Mesendoderm (in vitro differentiated cells): ENCODE measurements at regions not wholly inside any gene's neighbourhood (a gene's known extent, or its start where the extent isn't known, plus 50 kb on each side); places are given as distances from the start of the nearest gene placed in this dataset.

Experiments
- DNase-seq: peaks from one replicate; pipeline ENCODE4 v3.0.0; 2013
- H2AK5ac ChIP-seq: 2 replicates; pipeline ENCODE4 v1.6.1; 2013; ENCODE audit warnings: low read length, inconsistent platforms
- H2BK120ac ChIP-seq: 2 replicates; pipeline ENCODE4 v1.6.1; 2013; ENCODE audit warnings: low read depth, mild to moderate bottlenecking, low read length, moderate library complexity, mixed read lengths
- H2BK15ac ChIP-seq: replicated peaks from 2 replicates; pipeline ENCODE4 v1.6.1; 2013; ENCODE audit warnings: low read depth, mild to moderate bottlenecking, moderate library complexity
- H2BK5ac ChIP-seq: 2 replicates; pipeline ENCODE4 v1.6.1; 2013; ENCODE audit warnings: low read length, inconsistent platforms
- H3K18ac ChIP-seq: 2 replicates; pipeline ENCODE4 v1.6.1; 2013; ENCODE audit warnings: mild to moderate bottlenecking, low read length, mixed read lengths
- H3K23ac ChIP-seq: one replicate; pipeline ENCODE4 v1.6.1; 2013; ENCODE audit warnings: low read length
- H3K27ac ChIP-seq: 2 replicates; pipeline ENCODE4 v1.5.1; 2013; ENCODE audit warnings: low read depth, mild to moderate bottlenecking, inconsistent platforms, low read length, moderate library complexity
- H3K27me3 ChIP-seq: 2 replicates; pipeline ENCODE4 v1.6.1; 2013; ENCODE audit warnings: low read length, control low read depth, mild to moderate bottlenecking, inconsistent platforms; ENCODE audit not compliant: insufficient read depth, poor library complexity
- H3K36me3 ChIP-seq: 2 replicates; pipeline ENCODE4 v1.6.1; 2013; ENCODE audit warnings: low read length, inconsistent platforms; ENCODE audit not compliant: control insufficient read depth, insufficient read depth
- H3K4ac ChIP-seq: one replicate; pipeline ENCODE4 v1.6.1; 2013; ENCODE audit warnings: low read depth, mild to moderate bottlenecking, low read length, moderate library complexity
- H3K4me1 ChIP-seq: 2 replicates; pipeline ENCODE4 v1.6.1; 2013; ENCODE audit warnings: low read depth, low read length, inconsistent platforms; ENCODE audit not compliant: control insufficient read depth
- H3K4me2 ChIP-seq: 2 replicates; pipeline ENCODE4 v1.6.1; 2013; ENCODE audit warnings: low read length
- H3K4me3 ChIP-seq: 2 replicates; pipeline ENCODE4 v1.5.1; 2013; ENCODE audit warnings: mild to moderate bottlenecking, low read length
- H3K56ac ChIP-seq: one replicate; pipeline ENCODE4 v1.6.1; 2013; ENCODE audit warnings: low read length
- H3K79me1 ChIP-seq: 2 replicates; pipeline ENCODE4 v1.6.1; 2013; ENCODE audit warnings: low read length, inconsistent platforms
- H3K79me2 ChIP-seq: 2 replicates; pipeline ENCODE4 v1.6.1; 2013; ENCODE audit warnings: mild to moderate bottlenecking, low read length; ENCODE audit not compliant: control insufficient read depth, insufficient read depth
- H3K9ac ChIP-seq: 2 replicates; pipeline ENCODE4 v1.6.1; 2013; ENCODE audit warnings: low read length, inconsistent platforms
- H4K5ac ChIP-seq: one replicate; pipeline ENCODE4 v1.6.1; 2013; ENCODE audit warnings: low read length
- H4K8ac ChIP-seq: one replicate; pipeline ENCODE4 v1.6.1; 2013; ENCODE audit warnings: low read depth, mild to moderate bottlenecking, control low read depth, low read length, moderate library complexity
- WGBS: extraction: QIAGEN DNeasy Blood & Tissue Kit; methylation state at CpG from one replicate; pipeline ENCODE4 v1.1.7; 2013; ENCODE audit warnings: low lambda C conversion rate, missing lambda C conversion rate; ENCODE audit not compliant: insufficient coverage; ENCODE audit errors: extremely low coverage; 5-methylcytosine and 5-hydroxymethylcytosine counted together

DNA sequence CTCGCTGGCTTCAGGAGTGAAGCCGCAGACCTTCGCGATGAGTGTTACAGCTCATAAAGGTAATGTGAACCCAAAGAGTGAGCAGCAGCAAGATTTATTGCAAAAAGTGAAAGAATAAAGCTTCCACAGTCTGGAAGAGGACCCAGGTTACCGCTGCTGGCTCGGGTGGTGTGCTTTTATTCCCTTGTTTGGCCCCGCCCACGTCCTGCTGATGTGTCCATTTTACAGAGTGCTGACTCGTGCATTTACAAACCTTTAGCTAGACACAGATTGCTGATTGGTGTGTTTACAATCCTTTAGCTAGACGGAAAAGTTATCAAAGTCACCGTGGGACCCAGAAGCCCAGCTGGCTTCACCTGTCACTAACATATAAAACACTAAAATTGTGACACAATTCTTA is 1464.5 kb downstream of the ZPLD1 start:
- WGBS = no CpG with 5 or more reads among the region's 11 CpGs

DNA sequence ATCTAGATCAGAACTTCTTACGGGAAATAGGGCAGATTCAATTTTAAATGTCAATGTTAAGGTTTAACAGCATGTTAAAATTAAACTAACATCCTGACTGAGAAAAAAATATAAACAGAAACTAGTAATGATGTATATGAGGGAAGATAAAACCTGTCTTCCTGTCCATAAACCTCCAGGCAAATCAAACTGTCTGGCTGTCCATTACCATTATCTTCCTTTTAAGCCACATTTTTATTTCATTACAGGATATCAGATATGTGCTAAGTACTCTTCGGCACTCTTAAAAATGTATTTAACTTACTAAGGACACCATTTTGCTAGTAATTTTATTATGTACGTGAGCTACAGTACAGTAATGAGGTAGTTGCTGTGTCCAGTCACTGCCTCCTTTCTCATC is 1461.7 kb upstream of the ALCAM start:
- Histone ChIP-seq H4K5ac (no peak overlapping the region), H3K27ac (no peak overlapping the region), H3K27me3 (no peaks in the 10 kb centered on the region), H3K4me2 (no peak overlapping the region), H3K79me1 (no peaks in the 10 kb centered on the region), H3K56ac (no peak overlapping the region), H2AK5ac (no peak overlapping the region), H3K23ac (no peak overlapping the region), H3K9ac (no peak overlapping the region), H3K4ac (no peak overlapping the region), H3K4me3 (no peak overlapping the region), H3K4me1 (no peaks in the 10 kb centered on the region), H2BK15ac (no peak overlapping the region), H3K18ac (no peak overlapping the region), H3K36me3 (no peaks in the 10 kb centered on the region), H2BK120ac (no peak overlapping the region), H3K79me2 (no peaks in the 10 kb centered on the region), H4K8ac (no peak overlapping the region), H2BK5ac (no peak overlapping the region)
- DNase-seq = no peak
- whole genome bisulfite sequencing = no CpG with 5 or more reads among the region's 3 CpGs

More for the DNA sequence above, 1464.5 kb downstream of the ZPLD1 start:
- Histone ChIP-seq H3K36me3 (no peaks in the 10 kb centered on the region), H3K79me2 (no peaks in the 10 kb centered on the region), H4K5ac (no peak overlapping the region), H4K8ac (no peak overlapping the region), H3K4ac (no peak overlapping the region), H2BK120ac (no peak overlapping the region), H3K27me3 (no peaks in the 10 kb centered on the region), H3K27ac (no peak overlapping the region), H3K79me1 (no peaks in the 10 kb centered on the region), H3K56ac (no peak overlapping the region), H2BK5ac (no peak overlapping the region), H3K4me2 (no peak overlapping the region), H3K4me3 (no peak overlapping the region), H3K18ac (no peak overlapping the region), H2BK15ac (no peak overlapping the region), H3K23ac (no peak overlapping the region), H3K9ac (no peak overlapping the region), H2AK5ac (no peak overlapping the region), H3K4me1 (no peaks in the 10 kb centered on the region)
- no peak for DNase-seq

DNA sequence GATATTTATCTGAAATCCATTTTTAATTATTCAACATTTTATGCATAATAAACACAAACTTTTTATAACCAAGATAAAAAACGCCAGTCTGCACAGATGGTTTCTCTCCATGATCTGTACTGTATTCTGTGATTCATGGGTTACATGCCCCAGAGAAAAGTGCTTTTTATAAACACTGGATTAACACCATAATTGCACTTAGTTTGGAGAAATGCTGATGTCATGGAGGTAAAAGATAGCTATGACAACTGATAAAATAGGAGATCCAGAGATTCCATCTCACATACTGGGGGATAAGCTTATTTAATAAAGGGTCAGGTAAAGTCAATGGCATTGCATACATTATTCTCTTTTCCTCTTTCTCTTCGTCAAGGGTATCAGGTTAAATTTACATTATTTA is 1460.4 kb upstream of the ALCAM start:
- Histone ChIP-seq H3K4ac (no peak overlapping the region), H3K79me2 (no peaks in the 10 kb centered on the region), H3K36me3 (no peaks in the 10 kb centered on the region), H2BK15ac (no peak overlapping the region), H4K5ac (no peak overlapping the region), H2BK120ac (no peak overlapping the region), H3K4me3 (no peak overlapping the region), H3K23ac (no peak overlapping the region), H3K56ac (no peak overlapping the region), H2AK5ac (no peak overlapping the region), H3K18ac (no peak overlapping the region), H3K4me1 (no peaks in the 10 kb centered on the region), H3K27me3 (no peaks in the 10 kb centered on the region), H4K8ac (no peak overlapping the region), H3K79me1 (no peaks in the 10 kb centered on the region), H3K4me2 (no peak overlapping the region), H3K9ac (no peak overlapping the region), H2BK5ac (no peak overlapping the region), H3K27ac (no peak overlapping the region)
- no peak for DNase-seq
- WGBS = no CpG with 5 or more reads among the region's 2 CpGs

DNA sequence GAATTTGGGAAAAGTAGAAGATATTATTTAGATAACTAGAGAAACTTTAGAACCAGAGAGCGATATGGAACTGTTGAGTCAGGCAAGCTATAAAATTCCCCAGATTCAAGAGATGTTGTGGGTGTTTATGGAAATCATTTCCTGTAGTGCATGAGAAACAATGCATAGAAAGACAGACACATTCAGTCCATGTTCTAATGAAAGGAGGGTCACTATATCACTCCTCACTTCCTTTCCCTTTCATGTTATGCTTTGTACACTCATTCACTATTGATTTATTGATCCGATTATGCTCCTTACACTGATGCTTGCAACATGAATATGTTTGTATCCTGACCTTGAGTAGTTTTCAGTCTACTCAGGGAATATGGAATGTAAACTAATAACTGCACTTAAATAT is 1459.9 kb upstream of the ALCAM start:
- DNase-seq = no peak
- no peak overlapping the region for H3K9ac ChIP-seq
- no peak overlapping the region for H3K23ac ChIP-seq
- H4K5ac ChIP-seq = no peak overlapping the region
- no peak overlapping the region for H3K18ac ChIP-seq
- no peaks in the 10 kb centered on the region for H3K4me1 ChIP-seq
- H4K8ac ChIP-seq = no peak overlapping the region
- no peak overlapping the region for H3K4ac ChIP-seq
- no peak overlapping the region for H3K27ac ChIP-seq
- no peaks in the 10 kb centered on the region for H3K79me2 ChIP-seq
- H2BK5ac ChIP-seq = no peak overlapping the region
- H2BK120ac ChIP-seq = no peak overlapping the region
- H3K36me3 ChIP-seq = no peaks in the 10 kb centered on the region
- no peaks in the 10 kb centered on the region for H3K27me3 ChIP-seq
- no peak overlapping the region for H3K56ac ChIP-seq
- H2BK15ac ChIP-seq = no peak overlapping the region
- no peak overlapping the region for H2AK5ac ChIP-seq
- WGBS = no CpG with 5 or more reads among the region's 2 CpGs
- H3K4me3 ChIP-seq = no peak overlapping the region
- no peak overlapping the region for H3K4me2 ChIP-seq
- no peaks in the 10 kb centered on the region for H3K79me1 ChIP-seq

DNA sequence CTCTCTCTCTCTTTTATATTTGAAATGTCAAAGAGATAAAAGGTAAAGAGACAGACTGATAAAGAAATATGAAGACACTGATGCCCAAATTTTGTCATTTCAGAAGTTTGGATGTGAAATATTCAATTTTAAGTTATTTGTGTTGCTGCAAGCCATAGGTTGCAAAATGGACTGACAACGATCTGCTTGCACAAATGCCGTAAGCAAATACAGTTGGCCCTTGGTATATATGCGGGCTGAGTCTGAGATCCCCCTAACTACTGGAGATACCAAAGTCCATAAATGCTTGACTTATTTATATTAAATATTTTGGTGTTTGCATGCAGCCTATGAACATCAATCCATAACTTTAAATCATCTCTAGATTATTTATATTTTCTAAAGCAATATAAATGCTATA is 1459.1 kb upstream of the ALCAM start:
- Histone ChIP-seq H3K27me3 (no peaks in the 10 kb centered on the region), H2BK15ac (no peak overlapping the region), H3K36me3 (no peaks in the 10 kb centered on the region), H3K79me1 (no peaks in the 10 kb centered on the region), H3K9ac (no peak overlapping the region), H4K8ac (no peak overlapping the region), H3K79me2 (no peaks in the 10 kb centered on the region), H2AK5ac (no peak overlapping the region), H3K4me1 (no peaks in the 10 kb centered on the region), H3K56ac (no peak overlapping the region), H3K4me2 (no peak overlapping the region), H3K4me3 (no peak overlapping the region), H3K27ac (no peak overlapping the region), H3K18ac (no peak overlapping the region), H4K5ac (no peak overlapping the region), H3K23ac (no peak overlapping the region), H3K4ac (no peak overlapping the region), H2BK5ac (no peak overlapping the region), H2BK120ac (no peak overlapping the region)
- no CpG with 5 or more reads among the region's 3 CpGs for WGBS
- DNase-seq = no peak

DNA sequence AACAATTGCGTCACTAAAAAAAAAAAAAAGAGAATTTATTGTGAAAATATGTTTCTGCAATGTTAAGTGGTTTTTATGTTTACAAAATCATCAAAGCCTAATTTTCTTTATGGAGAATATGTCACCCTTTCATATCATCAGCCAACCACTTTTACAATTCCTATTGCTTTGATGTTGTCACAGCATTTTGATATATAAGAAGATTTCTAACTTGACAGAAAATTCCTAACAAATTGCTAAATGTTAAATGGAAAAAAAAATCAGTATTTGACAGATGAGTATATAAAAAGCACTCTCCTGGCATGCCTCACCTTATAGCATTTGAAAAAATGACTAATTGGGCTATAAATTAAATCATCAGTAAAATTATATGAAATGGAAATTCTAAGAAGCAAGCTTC is 1457.3 kb upstream of the ALCAM start:
- Histone ChIP-seq H2BK15ac (no peak overlapping the region), H3K79me2 (no peaks in the 10 kb centered on the region), H4K8ac (no peak overlapping the region), H3K27ac (no peak overlapping the region), H2BK5ac (no peak overlapping the region), H3K18ac (no peak overlapping the region), H3K79me1 (no peaks in the 10 kb centered on the region), H3K9ac (no peak overlapping the region), H3K23ac (no peak overlapping the region), H3K27me3 (no peaks in the 10 kb centered on the region), H3K4me1 (no peaks in the 10 kb centered on the region), H3K4me2 (no peak overlapping the region), H3K56ac (no peak overlapping the region), H3K4ac (no peak overlapping the region), H3K36me3 (no peaks in the 10 kb centered on the region), H4K5ac (no peak overlapping the region), H2AK5ac (no peak overlapping the region), H2BK120ac (no peak overlapping the region), H3K4me3 (no peak overlapping the region)
- no peak for DNase-seq
- WGBS = no CpG with 5 or more reads among the region's 1 CpG
